ENCODE measurements at regions not wholly inside any gene's neighbourhood (a gene's known extent, or its start where the extent isn't known, plus 50 kb on each side); places are given as distances from the start of the nearest gene placed in this dataset.

GRCh38 chr4:19772581-19772980 lies 479.1 kb upstream of the SLIT2 start:
- DNase-seq: no peak

GRCh38 chr4:19756661-19757060 lies 495.0 kb upstream of the SLIT2 start:
- no peak for DNase-seq

GRCh38 chr4:19752599-19752998 lies 499.1 kb upstream of the SLIT2 start:
- DNase-seq: no peak

GRCh38 chr4:19748519-19749479 lies 502.9 kb upstream of the SLIT2 start:
- no peak for DNase-seq

- no peak for DNase-seq
Measured at GRCh38 chr4:19746377-19746776, 505.3 kb upstream of the SLIT2 start.

- DNase-seq: no peak
Measured at GRCh38 chr4:19743115-19743638, 508.5 kb upstream of the SLIT2 start.

- DNase-seq: no peak
Measured at GRCh38 chr4:19739101-19739651, 512.5 kb upstream of the SLIT2 start.

GRCh38 chr4:19736968-19737756 lies 514.5 kb upstream of the SLIT2 start:
- DNase-seq: no peak

- no peak for DNase-seq
Measured at GRCh38 chr4:19735012-19735411, 516.7 kb upstream of the SLIT2 start.

- no peak for DNase-seq
Measured at GRCh38 chr4:19729886-19730651, 521.6 kb upstream of the SLIT2 start.

- DNase-seq: no peak
Measured at GRCh38 chr4:19728773-19729172, 522.9 kb upstream of the SLIT2 start.

- no peak for DNase-seq
Measured at GRCh38 chr4:19727141-19727540, 524.6 kb upstream of the SLIT2 start.

- DNase-seq: no peak
Measured at GRCh38 chr4:19725130-19725529, 526.6 kb upstream of the SLIT2 start.

GRCh38 chr4:19722404-19722803 lies 529.3 kb upstream of the SLIT2 start:
- no peak for DNase-seq

- DNase-seq: no peak
Measured at GRCh38 chr4:19721587-19721986, 530.1 kb upstream of the SLIT2 start.

- DNase-seq: no peak
Measured at GRCh38 chr4:19720610-19721009, 531.1 kb upstream of the SLIT2 start.

GRCh38 chr4:19720190-19720589 lies 531.5 kb upstream of the SLIT2 start:
- no peak for DNase-seq

GRCh38 chr4:19711871-19712270 lies 539.8 kb upstream of the SLIT2 start:
- DNase-seq: no peak

GRCh38 chr4:19707876-19708275 lies 543.8 kb upstream of the SLIT2 start:
- no peak for DNase-seq

- no peak for DNase-seq
Measured at GRCh38 chr4:19703391-19703790, 548.3 kb upstream of the SLIT2 start.

- no peak for DNase-seq
Measured at GRCh38 chr4:19700992-19701391, 550.7 kb upstream of the SLIT2 start.

GRCh38 chr4:19698961-19699360 lies 552.7 kb upstream of the SLIT2 start:
- no peak for DNase-seq

- no peak for DNase-seq
Measured at GRCh38 chr4:19694812-19695211, 556.9 kb upstream of the SLIT2 start.

Data from activated gamma-delta T cell treated with Interleukin-2 at 50 U/mL for 16 hours (primary cell).